ENCODE measurements at regions not wholly inside any gene's neighbourhood (a gene's known extent, or its start where the extent isn't known, plus 50 kb on each side); places are given as distances from the start of the nearest gene placed in this dataset.

DNA sequence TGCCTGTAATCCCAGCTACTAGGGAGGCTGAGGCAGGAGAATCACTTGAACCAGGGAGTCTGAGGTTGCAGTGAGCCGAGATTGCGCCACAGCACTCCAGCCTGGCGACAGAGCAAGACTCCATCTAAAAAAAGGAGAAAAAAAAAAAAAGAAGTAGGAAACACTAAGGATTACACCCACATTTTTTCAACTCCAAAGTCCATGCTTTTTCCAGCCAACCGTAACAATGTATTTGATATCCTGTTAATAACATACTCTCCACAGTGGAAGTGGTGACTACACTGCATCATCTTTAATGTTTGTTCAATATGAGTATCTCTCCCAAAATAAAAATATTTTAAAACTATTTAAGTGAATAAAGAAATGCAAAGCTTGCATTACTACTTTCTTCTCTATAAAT, 481.6 kb upstream of the ACVR2A start:
- TF ChIP-seq, protein P1, sequence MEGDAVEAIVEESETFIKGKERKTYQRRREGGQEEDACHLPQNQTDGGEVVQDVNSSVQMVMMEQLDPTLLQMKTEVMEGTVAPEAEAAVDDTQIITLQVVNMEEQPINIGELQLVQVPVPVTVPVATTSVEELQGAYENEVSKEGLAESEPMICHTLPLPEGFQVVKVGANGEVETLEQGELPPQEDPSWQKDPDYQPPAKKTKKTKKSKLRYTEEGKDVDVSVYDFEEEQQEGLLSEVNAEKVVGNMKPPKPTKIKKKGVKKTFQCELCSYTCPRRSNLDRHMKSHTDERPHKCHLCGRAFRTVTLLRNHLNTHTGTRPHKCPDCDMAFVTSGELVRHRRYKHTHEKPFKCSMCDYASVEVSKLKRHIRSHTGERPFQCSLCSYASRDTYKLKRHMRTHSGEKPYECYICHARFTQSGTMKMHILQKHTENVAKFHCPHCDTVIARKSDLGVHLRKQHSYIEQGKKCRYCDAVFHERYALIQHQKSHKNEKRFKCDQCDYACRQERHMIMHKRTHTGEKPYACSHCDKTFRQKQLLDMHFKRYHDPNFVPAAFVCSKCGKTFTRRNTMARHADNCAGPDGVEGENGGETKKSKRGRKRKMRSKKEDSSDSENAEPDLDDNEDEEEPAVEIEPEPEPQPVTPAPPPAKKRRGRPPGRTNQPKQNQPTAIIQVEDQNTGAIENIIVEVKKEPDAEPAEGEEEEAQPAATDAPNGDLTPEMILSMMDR (IDR thresholded peaks at IDR 0.05; ENCODE audit: control insufficient read depth, extremely low read depth, insufficient read depth): no peak
- no peak for DNase-seq (ENCODE audit: low read depth)
- H3K4me3 ChIP-seq (ENCODE audit: low read depth, low read length): no peak overlapping the region

DNA sequence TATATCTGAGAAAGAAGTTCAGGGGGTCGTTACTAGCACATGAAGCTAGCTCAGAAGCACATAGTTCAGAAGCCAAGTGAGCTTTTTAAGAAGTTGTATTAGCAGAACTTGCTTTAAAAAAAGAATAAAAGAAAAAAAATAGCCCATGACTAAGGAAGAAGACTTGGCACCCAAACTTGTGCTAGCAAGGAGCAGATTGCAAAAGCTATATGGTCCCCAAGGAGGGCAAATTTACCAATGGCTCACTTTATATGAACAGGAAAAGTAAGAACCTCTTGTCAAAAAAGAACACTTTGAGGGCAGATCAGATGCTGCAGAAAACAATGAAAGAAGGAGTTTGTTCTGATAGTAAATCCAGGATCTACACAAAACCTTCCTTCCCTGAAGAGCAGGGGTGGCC, 486.5 kb upstream of the ACVR2A start:
- TF ChIP-seq, protein P1 (IDR thresholded peaks at IDR 0.05; ENCODE audit: control insufficient read depth, extremely low read depth, insufficient read depth): no peak
- DNase-seq (ENCODE audit: low read depth): no peak

DNA sequence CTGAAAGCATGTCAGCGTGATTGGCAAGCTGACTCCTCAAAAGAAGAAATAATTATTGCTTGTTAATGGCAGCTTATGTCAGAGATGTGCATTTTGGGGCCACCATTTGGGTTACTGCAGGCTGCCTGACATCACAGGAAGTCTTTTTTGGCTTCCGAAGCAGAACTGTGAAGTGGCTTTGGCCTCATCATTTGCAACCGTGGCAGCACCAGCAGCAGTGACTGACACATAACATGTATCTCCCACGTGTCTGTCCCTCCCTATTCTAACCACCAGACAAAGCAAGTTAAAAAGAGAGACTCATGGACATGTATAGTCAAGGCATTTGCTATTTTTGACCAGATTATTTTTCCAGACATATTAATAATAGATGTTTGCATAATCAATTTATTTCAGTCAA, 488.7 kb upstream of the ACVR2A start:
- TF ChIP-seq, protein P1 (IDR thresholded peaks at IDR 0.05; ENCODE audit: control insufficient read depth, extremely low read depth, insufficient read depth): no peak

More for the DNA sequence above, 486.5 kb upstream of the ACVR2A start:
- no peak overlapping the region for H3K4me3 ChIP-seq (ENCODE audit: low read depth, low read length)

DNA sequence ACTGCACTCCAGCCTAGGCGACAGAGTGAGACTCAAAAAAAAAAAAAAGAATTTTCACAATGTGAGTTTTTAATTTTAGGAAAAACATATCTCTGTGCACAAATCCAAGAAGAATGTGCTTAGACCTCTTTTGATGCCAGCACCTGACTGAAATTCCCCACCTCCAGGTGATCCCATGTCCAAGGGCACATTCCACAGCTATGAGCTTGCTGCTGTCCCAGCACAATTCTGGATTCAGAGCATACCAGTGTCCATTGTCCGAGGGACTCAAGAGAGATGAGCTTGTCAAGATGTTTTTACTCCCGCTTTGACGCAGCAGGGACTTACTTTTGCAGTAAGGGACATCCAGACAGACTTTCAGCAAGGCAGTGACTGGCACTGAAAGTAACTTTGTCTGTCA, 489.1 kb upstream of the ACVR2A start:
- H3K4me3 ChIP-seq (ENCODE audit: low read depth, low read length): no peak overlapping the region
- TF ChIP-seq, protein P1 (IDR thresholded peaks at IDR 0.05; ENCODE audit: control insufficient read depth, extremely low read depth, insufficient read depth): no peak
- DNase-seq (ENCODE audit: low read depth): no peak

More for the DNA sequence above, 488.7 kb upstream of the ACVR2A start:
- no peak overlapping the region for H3K4me3 ChIP-seq (ENCODE audit: low read depth, low read length)
- no peak for DNase-seq (ENCODE audit: low read depth)

DNA sequence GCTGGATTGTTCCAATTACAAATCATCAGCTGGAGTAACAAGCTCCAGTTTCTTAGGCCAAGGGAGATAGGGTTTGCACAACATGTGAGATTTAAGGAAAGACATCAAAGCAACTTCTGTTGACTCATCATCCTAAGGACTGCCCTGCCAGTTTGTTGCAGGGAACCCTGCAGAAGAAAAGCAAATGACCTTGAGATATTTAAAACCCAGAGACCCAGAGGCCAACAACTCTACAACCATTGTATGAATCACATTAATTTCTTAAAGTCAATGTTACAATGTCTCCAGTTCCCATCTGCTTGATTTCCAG, 491.8 kb upstream of the ACVR2A start:
- DNase-seq (ENCODE audit: low read depth): no peak
- no peak overlapping the region for H3K4me3 ChIP-seq (ENCODE audit: low read depth, low read length)
- TF ChIP-seq, protein P1 (IDR thresholded peaks at IDR 0.05; ENCODE audit: control insufficient read depth, extremely low read depth, insufficient read depth): no peak

DNA sequence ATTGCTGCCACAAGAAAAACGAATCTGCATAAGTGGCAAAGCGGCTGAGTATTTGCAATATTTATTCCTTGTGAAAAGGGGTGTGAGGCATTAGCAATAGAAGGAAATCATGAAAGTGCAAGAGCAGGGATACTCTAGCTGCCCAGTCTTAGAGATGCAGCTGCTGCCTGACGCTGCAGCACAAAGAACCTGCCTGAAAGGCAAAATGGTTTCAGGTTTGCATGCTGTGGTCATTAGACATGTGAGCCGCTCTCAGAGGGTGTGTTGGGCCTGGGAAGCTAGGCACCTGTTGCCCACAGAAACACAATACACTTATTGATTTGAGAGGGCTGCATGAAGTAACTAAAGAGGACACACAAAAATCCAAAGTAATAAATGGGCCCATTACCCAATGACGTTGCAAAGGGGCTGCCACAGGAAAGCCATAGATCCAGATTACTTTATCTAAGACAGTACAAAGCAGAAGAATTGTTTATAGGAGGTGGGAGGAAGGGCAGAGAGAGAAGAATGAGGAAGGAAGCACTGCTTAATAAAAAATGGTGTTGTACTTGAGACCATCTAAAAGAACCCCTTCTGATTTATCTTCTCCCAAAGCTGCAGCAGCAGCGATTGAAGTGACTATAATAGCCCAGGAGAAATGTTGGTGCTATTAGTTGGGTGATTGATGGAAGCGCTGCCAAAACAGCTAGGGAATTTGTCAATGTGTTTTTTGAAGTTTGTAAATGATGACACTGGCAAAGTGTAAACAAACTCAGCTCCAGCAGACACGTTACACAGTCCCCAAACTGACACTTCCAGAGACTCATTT, 492.4 kb upstream of the ACVR2A start:
- TF ChIP-seq, protein P1 (IDR thresholded peaks at IDR 0.05; ENCODE audit: control insufficient read depth, extremely low read depth, insufficient read depth): no peak
- no peak overlapping the region for H3K4me3 ChIP-seq (ENCODE audit: low read depth, low read length)
- no peak for DNase-seq (ENCODE audit: low read depth)

DNA sequence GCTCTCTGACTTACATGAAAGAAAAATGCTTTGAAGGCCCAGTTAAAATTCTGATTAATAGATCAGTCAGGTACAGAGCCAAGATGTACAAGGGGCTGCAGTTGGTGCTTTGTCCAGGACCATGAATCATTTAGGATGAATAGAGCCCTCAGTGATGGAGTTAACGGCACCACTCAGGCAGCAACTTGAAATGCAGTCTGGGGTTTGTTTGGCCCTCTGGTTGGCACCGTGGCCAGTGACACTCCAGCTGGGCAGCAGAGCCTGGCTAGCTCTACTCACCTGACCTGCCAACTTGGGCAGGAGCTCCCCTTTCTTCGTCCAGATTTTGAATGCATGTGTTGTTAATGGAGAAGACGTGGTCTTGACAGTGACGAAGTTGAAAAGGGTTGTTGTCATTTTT, 493.0 kb upstream of the ACVR2A start:
- TF ChIP-seq, protein P1 (IDR thresholded peaks at IDR 0.05; ENCODE audit: control insufficient read depth, extremely low read depth, insufficient read depth): no peak
- DNase-seq (ENCODE audit: low read depth): no peak
- H3K4me3 ChIP-seq (ENCODE audit: low read depth, low read length): no peak overlapping the region
